SK-N-SH treated with all-trans-retinoic acid at 6 μM for 48 hours (cell line): ENCODE measurements at regions not wholly inside any gene's neighbourhood (a gene's known extent, or its start where the extent isn't known, plus 50 kb on each side); places are given as distances from the start of the nearest gene placed in this dataset.

Source experiments
- ISL1 ChIP-seq: fragments of 250-450 bp; sonication (Bioruptor Pico); IDR thresholded peaks from 2 replicates; pipeline ENCODE4 v2.1.2; 2022; ENCODE audit warnings: mild to moderate bottlenecking, moderate library complexity
- PPARA ChIP-seq: fragments of 250-450 bp; sonication (Bioruptor Pico); IDR thresholded peaks from 2 replicates; pipeline ENCODE4 v1.5.0; 2020; ENCODE audit warnings: mild to moderate bottlenecking, borderline replicate concordance
- RARB ChIP-seq: fragments of 250-450 bp; sonication (Bioruptor Pico); IDR thresholded peaks from 2 replicates; pipeline ENCODE4 v1.8.0; 2021; ENCODE audit warnings: mild to moderate bottlenecking, moderate library complexity
- SNAI2 ChIP-seq: fragments of 250-450 bp; sonication (Bioruptor Pico); IDR thresholded peaks from 2 replicates; pipeline ENCODE4 v1.5.0; 2020; ENCODE audit warnings: mild to moderate bottlenecking, moderate library complexity
- TCF4 ChIP-seq: fragments of 250-450 bp; sonication (Bioruptor Pico); IDR thresholded peaks from 2 replicates; pipeline ENCODE4 v1.8.0; 2021; ENCODE audit warnings: mild to moderate bottlenecking, moderate library complexity, borderline replicate concordance
- ZC3H10 ChIP-seq: fragments of 250-450 bp; sonication (Bioruptor Pico); IDR thresholded peaks from 2 replicates; pipeline ENCODE4 v1.5.1; 2021; ENCODE audit warnings: mild to moderate bottlenecking, moderate library complexity
- ZFP30 ChIP-seq: fragments of 450-650 bp; formaldehyde crosslinking; IDR thresholded peaks from 2 replicates; pipeline ENCODE4 v1.5.0; 2022; ENCODE audit warnings: mild to moderate bottlenecking, moderate library complexity
- ZNF70 ChIP-seq: fragments of 450-650 bp; formaldehyde crosslinking; IDR thresholded peaks from 2 replicates; pipeline ENCODE4 v1.5.0; 2020; ENCODE audit warnings: mild to moderate bottlenecking, moderate library complexity
- ZNF8 ChIP-seq: fragments of 450-650 bp; formaldehyde crosslinking; IDR thresholded peaks from 2 replicates; pipeline ENCODE4 v1.5.0; 2020; ENCODE audit warnings: mild to moderate bottlenecking, moderate library complexity
- TF ChIP-seq, protein P1 (sequence below): fragments of 250-450 bp; sonication (Bioruptor Pico); IDR thresholded peaks from 2 replicates; pipeline ENCODE4 v1.8.0; 2020; ENCODE audit warnings: mild to moderate bottlenecking, moderate library complexity, borderline replicate concordance
- TF ChIP-seq, protein P2 (sequence below): fragments of 250-450 bp; sonication (Bioruptor Pico); IDR thresholded peaks from 2 replicates; pipeline ENCODE4 v1.5.1; 2020; ENCODE audit warnings: low read depth, mild to moderate bottlenecking, moderate library complexity

DNA sequence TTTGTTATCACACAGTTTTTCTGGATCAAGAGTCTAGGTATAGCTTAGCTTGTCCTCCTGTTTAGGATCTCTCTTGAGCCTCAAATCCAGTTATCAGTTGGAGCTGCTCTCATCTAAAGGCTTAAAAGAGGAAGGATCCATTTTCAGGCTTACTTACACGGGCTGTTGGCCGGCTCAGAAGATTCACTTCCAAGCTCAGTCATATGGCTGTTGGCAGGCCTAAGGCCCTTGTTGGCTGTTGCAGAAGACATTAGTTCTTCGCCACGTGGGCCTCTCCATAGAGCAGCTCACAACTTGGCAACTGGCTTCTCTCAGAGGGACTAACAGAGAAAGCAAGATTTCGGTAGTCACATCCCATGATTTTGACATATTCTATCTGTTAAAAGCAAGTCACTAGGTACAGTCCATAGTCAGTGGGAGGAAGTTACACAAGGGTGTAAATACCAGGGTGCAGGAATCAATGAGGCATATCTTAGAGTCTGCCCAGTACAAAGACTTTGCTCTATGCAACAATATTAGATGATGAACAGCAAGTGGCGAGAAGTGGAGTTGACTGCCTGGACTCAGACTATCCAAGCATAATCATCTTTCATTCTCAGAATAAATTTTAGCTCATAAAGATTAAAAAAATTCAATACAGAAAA, 280.1 kb upstream of the MBL2 start:
- no peak for TF ChIP-seq ZC3H10 (CRISPR knock-in tag)
- TF ChIP-seq, protein P1, sequence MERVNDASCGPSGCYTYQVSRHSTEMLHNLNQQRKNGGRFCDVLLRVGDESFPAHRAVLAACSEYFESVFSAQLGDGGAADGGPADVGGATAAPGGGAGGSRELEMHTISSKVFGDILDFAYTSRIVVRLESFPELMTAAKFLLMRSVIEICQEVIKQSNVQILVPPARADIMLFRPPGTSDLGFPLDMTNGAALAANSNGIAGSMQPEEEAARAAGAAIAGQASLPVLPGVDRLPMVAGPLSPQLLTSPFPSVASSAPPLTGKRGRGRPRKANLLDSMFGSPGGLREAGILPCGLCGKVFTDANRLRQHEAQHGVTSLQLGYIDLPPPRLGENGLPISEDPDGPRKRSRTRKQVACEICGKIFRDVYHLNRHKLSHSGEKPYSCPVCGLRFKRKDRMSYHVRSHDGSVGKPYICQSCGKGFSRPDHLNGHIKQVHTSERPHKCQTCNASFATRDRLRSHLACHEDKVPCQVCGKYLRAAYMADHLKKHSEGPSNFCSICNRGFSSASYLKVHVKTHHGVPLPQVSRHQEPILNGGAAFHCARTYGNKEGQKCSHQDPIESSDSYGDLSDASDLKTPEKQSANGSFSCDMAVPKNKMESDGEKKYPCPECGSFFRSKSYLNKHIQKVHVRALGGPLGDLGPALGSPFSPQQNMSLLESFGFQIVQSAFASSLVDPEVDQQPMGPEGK (CRISPR knock-in tag), result no peak
- no peak for TF ChIP-seq ZNF8 (CRISPR knock-in tag)
- no peak for TF ChIP-seq PPARA (CRISPR knock-in tag)
- TF ChIP-seq SNAI2, result no peak
- no peak for TF ChIP-seq ZFP30
- TF ChIP-seq RARB (CRISPR knock-in tag), result no peak
- TF ChIP-seq ZNF70 (CRISPR knock-in tag), result no peak
- TF ChIP-seq, protein P2, sequence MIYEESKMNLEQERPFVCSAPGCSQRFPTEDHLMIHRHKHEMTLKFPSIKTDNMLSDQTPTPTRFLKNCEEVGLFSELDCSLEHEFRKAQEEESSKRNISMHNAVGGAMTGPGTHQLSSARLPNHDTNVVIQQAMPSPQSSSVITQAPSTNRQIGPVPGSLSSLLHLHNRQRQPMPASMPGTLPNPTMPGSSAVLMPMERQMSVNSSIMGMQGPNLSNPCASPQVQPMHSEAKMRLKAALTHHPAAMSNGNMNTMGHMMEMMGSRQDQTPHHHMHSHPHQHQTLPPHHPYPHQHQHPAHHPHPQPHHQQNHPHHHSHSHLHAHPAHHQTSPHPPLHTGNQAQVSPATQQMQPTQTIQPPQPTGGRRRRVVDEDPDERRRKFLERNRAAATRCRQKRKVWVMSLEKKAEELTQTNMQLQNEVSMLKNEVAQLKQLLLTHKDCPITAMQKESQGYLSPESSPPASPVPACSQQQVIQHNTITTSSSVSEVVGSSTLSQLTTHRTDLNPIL (CRISPR knock-in tag), result no peak
- TF ChIP-seq TCF4 (CRISPR knock-in tag), result no peak
- no peak for TF ChIP-seq ISL1 (CRISPR knock-in tag)
